ENCODE measurements at regions not wholly inside any gene's neighbourhood (a gene's known extent, or its start where the extent isn't known, plus 50 kb on each side); places are given as distances from the start of the nearest gene placed in this dataset.
"Not testable (repeated sequence)": the region's sequence is repeated elsewhere in the genome, so short reads cannot be mapped to it uniquely, and the experiment has no call there.

DNA sequence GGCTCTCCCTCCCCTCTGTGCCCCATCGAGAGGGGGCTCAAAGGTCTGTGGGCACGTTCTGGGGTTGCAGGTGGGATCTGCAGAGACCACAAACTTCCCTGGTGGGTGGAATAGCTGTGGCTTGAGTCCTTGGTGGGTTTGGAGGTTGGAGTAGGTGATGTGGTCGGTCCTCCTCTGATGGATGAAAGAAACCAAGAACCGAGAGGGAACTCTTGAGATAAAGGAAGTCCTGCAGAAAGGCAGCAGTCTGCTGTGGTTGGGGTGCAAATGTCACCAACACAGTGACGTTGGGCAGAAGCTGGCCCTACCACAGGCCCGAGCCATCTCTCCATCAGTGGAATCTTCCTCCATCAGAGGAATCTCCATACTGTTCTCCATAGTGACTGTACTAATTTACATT lies 171.8 kb downstream of the FCRL5 start:
- POLR2A ChIA-PET, result no interaction called here
- DNase-seq, result no peak

DNA sequence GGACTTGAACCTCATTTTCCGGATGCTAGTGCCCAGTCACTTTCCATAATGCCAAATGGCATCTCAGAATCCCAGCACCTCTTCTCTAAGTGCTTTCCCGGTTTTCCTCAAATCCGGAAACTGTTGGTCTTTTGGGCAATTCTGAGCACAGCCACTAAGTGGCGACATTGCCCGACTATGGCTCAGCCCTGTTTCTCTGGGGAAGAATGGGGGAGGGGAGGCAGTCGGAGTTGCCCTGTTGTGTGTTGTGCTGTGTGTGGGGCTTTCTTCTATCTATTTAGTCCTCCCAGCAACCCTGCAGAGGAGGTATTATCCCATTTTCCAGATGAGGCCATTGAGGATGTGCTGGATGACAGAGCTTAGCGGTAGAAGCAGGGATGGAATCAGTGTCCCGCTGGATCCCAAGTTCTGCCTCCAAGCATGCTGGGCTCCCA lies 175.0 kb downstream of the FCRL5 start:
- TF ChIP-seq, protein P1, sequence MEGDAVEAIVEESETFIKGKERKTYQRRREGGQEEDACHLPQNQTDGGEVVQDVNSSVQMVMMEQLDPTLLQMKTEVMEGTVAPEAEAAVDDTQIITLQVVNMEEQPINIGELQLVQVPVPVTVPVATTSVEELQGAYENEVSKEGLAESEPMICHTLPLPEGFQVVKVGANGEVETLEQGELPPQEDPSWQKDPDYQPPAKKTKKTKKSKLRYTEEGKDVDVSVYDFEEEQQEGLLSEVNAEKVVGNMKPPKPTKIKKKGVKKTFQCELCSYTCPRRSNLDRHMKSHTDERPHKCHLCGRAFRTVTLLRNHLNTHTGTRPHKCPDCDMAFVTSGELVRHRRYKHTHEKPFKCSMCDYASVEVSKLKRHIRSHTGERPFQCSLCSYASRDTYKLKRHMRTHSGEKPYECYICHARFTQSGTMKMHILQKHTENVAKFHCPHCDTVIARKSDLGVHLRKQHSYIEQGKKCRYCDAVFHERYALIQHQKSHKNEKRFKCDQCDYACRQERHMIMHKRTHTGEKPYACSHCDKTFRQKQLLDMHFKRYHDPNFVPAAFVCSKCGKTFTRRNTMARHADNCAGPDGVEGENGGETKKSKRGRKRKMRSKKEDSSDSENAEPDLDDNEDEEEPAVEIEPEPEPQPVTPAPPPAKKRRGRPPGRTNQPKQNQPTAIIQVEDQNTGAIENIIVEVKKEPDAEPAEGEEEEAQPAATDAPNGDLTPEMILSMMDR (IDR thresholded peaks at IDR 0.05), result peak; percentile 56
- TF ChIP-seq SMC3 (IDR thresholded peaks at IDR 0.05; ENCODE audit: low read depth, low read length), result peak; percentile 44
- TF ChIP-seq RAD21 (IDR thresholded peaks at IDR 0.05; ENCODE audit: low read length), result peak; percentile 65
- CTCF ChIA-PET, result interaction anchor here (0.7 to 1.8 kb wide), 10 partner anchors 9 to 313 kb away, joined by 3 to 13 read pairs (median 3); no protein-coding TSS in a partner anchor
- H3K9me3 ChIP-seq; H3K4me2 ChIP-seq; H2AFZ ChIP-seq (ENCODE audit: low read depth); H3F3A ChIP-seq (replicated peaks; ENCODE audit: insufficient read depth); H3K27ac ChIP-seq (ENCODE audit: low read depth in 2 of 2, low read length in 1 of 2); POLR2A ChIA-PET; H3K9me2 ChIP-seq; H3K36me3 ChIP-seq (replicated peaks in 1 of 2; ENCODE audit: control insufficient read depth in 1 of 2, insufficient read depth in 2 of 2, low read length in 1 of 2); H3K9ac ChIP-seq; H3K4me3 ChIP-seq (ENCODE audit: low read depth in 2 of 2, low read length in 1 of 2); H3K79me2 ChIP-seq (ENCODE audit: insufficient read depth); H4K20me1 ChIP-seq (ENCODE audit: insufficient read depth); H3K4me1 ChIP-seq (ENCODE audit: control insufficient read depth in 1 of 2, insufficient read depth in 2 of 2, low read depth in 1 of 2, low read length in 1 of 2): not testable (repeated sequence)
- H3K27me3 ChIP-seq (ENCODE audit: insufficient read depth), result peaks cover 40% of the 10 kb centered on the region; the same call in 1 of the 2 replicates
- WGBS (ENCODE audit: low lambda C conversion rate), result 22% methylated on average over 6 of the region's 8 CpGs
- DNase-seq, result peak; percentile 17

More for the DNA sequence above, 171.8 kb downstream of the FCRL5 start:
- CTCF ChIA-PET, result interaction anchor here (0.8 to 1.1 kb wide), 2 partner anchors 10 to 115 kb away, joined by 3 read pairs; no protein-coding TSS in a partner anchor
- TF ChIP-seq ELF1 (IDR thresholded peaks at IDR 0.05) (no peak), JUND (IDR thresholded peaks at IDR 0.05) (no peak), TEAD4 (IDR thresholded peaks at IDR 0.05; ENCODE audit: borderline replicate concordance, insufficient read depth) (no peak), GABPA (IDR thresholded peaks at IDR 0.05; ENCODE audit: low read depth) (no peak), YY1 (IDR thresholded peaks at IDR 0.05; ENCODE audit: low read depth) (no peak), MXI1 (IDR thresholded peaks at IDR 0.05; ENCODE audit: low read depth, low read length) (no peak), CHD2 (IDR thresholded peaks at IDR 0.05; ENCODE audit: low read length, partially characterized antibody) (no peak), FOXM1 (IDR thresholded peaks at IDR 0.05; ENCODE audit: low read depth) (no peak)
- TF ChIP-seq, protein P2, sequence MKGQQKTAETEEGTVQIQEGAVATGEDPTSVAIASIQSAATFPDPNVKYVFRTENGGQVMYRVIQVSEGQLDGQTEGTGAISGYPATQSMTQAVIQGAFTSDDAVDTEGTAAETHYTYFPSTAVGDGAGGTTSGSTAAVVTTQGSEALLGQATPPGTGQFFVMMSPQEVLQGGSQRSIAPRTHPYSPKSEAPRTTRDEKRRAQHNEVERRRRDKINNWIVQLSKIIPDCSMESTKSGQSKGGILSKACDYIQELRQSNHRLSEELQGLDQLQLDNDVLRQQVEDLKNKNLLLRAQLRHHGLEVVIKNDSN (IDR thresholded peaks at IDR 0.05; ENCODE audit: borderline replicate concordance, low read depth), result no peak
- TF ChIP-seq, protein P3, sequence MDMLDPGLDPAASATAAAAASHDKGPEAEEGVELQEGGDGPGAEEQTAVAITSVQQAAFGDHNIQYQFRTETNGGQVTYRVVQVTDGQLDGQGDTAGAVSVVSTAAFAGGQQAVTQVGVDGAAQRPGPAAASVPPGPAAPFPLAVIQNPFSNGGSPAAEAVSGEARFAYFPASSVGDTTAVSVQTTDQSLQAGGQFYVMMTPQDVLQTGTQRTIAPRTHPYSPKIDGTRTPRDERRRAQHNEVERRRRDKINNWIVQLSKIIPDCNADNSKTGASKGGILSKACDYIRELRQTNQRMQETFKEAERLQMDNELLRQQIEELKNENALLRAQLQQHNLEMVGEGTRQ (IDR thresholded peaks at IDR 0.05; ENCODE audit: borderline replicate concordance, low read depth, low read length), result no peak
- TF ChIP-seq, protein P4, sequence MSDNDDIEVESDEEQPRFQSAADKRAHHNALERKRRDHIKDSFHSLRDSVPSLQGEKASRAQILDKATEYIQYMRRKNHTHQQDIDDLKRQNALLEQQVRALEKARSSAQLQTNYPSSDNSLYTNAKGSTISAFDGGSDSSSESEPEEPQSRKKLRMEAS (IDR thresholded peaks at IDR 0.05; ENCODE audit: low read depth), result no peak
- TF ChIP-seq, protein P5, sequence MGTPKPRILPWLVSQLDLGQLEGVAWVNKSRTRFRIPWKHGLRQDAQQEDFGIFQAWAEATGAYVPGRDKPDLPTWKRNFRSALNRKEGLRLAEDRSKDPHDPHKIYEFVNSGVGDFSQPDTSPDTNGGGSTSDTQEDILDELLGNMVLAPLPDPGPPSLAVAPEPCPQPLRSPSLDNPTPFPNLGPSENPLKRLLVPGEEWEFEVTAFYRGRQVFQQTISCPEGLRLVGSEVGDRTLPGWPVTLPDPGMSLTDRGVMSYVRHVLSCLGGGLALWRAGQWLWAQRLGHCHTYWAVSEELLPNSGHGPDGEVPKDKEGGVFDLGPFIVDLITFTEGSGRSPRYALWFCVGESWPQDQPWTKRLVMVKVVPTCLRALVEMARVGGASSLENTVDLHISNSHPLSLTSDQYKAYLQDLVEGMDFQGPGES (IDR thresholded peaks at IDR 0.05; ENCODE audit: low read depth, low read length), result no peak
- TF ChIP-seq, protein P6, sequence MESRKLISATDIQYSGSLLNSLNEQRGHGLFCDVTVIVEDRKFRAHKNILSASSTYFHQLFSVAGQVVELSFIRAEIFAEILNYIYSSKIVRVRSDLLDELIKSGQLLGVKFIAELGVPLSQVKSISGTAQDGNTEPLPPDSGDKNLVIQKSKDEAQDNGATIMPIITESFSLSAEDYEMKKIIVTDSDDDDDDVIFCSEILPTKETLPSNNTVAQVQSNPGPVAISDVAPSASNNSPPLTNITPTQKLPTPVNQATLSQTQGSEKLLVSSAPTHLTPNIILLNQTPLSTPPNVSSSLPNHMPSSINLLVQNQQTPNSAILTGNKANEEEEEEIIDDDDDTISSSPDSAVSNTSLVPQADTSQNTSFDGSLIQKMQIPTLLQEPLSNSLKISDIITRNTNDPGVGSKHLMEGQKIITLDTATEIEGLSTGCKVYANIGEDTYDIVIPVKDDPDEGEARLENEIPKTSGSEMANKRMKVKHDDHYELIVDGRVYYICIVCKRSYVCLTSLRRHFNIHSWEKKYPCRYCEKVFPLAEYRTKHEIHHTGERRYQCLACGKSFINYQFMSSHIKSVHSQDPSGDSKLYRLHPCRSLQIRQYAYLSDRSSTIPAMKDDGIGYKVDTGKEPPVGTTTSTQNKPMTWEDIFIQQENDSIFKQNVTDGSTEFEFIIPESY (IDR thresholded peaks at IDR 0.05; ENCODE audit: borderline replicate concordance, low read depth), result no peak
- Histone ChIP-seq H3K9me2 (no peaks in the 10 kb centered on the region), H3K36me3 (replicated peaks in 1 of 2; ENCODE audit: control insufficient read depth in 1 of 2, insufficient read depth in 2 of 2, low read length in 1 of 2) (no peaks in the 10 kb centered on the region), H2AFZ (ENCODE audit: low read depth) (no peak overlapping the region), H3K79me2 (ENCODE audit: insufficient read depth) (no peaks in the 10 kb centered on the region), H3F3A (replicated peaks; ENCODE audit: insufficient read depth) (no peaks in the 10 kb centered on the region), H3K27ac (ENCODE audit: low read depth in 2 of 2, low read length in 1 of 2) (no peak overlapping the region), H3K9me3 (no peaks in the 10 kb centered on the region), H3K9ac (no peak overlapping the region), H3K4me2 (no peak overlapping the region), H3K27me3 (ENCODE audit: insufficient read depth) (peaks cover 47% of the 10 kb centered on the region; the same call in 1 of the 2 replicates), H3K4me1 (ENCODE audit: control insufficient read depth in 1 of 2, insufficient read depth in 2 of 2, low read depth in 1 of 2, low read length in 1 of 2) (no peaks in the 10 kb centered on the region), H3K4me3 (ENCODE audit: low read depth in 2 of 2, low read length in 1 of 2) (no peak overlapping the region), H4K20me1 (ENCODE audit: insufficient read depth) (no peaks in the 10 kb centered on the region)
- 0% methylated on average over 6 of the region's 6 CpGs for WGBS (ENCODE audit: low lambda C conversion rate)

Measured in SK-N-SH (cell line).